Stimulated activated naive CD4-positive, alpha-beta T cell treated with Interleukin-2 at 50 U/mL for 16 hours (primary cell): ENCODE measurements at regions not wholly inside any gene's neighbourhood (a gene's known extent, or its start where the extent isn't known, plus 50 kb on each side); places are given as distances from the start of the nearest gene placed in this dataset.

ENCODE experiments used
- DNase-seq: peaks from one replicate; lab custom pipeline; 2025; lab: John Stamatoyannopoulos, UW

GRCh38 chr14:37894463-37894862, 299.0 kb downstream of the TTC6 start:
- DNase-seq: no peak

- no peak for DNase-seq
Measured at GRCh38 chr14:37899365-37899764, 303.9 kb downstream of the TTC6 start.

DNA sequence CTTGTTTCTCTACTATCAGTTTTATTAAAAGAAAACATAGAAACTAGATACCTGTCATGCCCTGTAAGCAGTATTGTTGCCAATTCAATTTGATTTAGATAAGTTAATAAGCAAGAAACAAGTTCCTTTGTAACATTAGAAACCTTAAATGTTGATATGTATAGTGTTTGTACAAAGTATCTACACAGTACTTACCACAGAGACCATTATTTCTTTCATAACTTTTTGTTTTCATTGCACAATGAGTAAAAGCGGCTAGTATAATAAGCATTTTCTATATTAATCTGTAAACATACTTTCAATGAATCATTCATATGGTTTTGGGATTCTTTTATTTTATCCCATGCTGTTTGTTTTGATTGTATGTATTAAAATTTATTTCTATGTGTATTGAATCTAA, 305.1 kb downstream of the TTC6 start:
- no peak for DNase-seq

GRCh38 chr14:37901978-37902377, 305.7 kb upstream of the SSTR1 start:
- no peak for DNase-seq

DNA sequence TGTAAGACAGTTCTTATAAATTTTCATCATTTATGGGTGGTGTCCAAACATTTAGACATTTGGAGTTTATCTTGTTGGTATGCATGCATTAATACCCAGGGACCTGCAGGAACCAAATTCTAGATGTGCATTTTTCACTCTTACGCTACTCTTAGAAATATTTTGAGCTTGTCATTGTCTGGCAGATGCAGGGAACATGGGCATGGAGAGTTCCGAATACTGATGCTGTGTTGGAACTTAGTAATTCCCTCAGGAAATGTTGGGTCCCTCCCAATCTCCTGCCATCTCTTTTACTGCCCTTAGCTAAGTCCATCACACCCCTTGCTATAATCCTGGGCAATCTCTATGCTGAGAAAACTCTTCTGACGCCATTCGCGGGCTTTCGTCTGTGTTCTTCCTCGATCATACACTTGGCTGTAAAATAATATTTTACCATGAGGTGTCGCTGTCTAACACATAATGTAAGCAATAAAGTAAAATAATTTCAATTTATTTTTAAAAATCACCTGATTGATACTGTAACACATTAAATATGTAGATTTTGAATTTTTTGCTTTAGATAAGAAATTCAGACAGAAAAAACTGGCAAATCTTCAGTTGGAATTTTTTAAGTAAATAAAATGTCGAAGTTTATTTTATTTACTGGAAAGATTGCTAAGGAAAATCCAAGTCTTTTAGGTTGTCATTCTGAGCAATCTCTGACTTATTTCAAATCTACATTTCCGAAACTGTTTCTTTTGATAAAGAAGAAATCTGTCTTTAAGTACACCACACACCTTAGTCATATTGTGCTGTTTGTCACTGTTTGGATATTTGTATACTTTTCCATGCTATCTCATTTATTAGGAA, 304.1 kb upstream of the SSTR1 start:
- no peak for DNase-seq

DNA sequence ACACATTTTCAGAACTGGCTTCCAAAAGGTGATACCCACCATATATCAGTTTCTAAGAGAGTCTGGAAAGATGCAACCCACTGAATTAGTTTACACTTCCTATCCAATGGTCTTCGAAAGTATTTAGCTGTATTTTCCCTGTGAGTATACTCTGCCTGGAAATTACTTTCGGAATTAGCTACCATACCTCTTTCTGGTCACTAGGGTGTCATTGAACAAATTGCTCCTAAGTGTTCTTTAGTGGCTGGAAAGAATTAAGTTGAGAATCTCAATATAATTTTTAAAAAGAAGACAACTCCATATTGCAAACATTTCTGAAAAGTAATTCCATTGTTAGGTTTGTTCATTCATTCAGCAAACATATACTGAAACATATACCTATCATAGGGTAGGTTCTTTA, 283.1 kb upstream of the SSTR1 start:
- DNase-seq: no peak

DNA sequence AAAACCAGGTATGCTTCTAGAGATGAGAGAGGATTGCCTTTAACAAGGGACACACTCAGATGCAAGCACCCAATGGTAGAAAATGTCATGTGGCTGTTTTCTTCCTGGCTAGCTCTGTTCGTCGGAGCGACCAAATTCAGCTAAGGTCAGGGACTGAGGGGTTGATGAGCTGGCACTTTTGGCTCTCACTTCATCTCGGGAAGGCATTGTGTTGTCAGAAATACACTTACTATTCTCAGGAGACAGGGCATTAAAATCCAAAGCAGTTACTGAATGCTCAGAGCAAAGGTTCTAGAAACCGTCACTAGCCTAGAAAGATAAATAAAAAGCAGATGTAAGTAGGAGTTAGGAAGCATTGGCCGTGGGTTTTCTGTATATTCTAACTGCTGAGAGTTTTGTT, 275.7 kb upstream of the SSTR1 start:
- DNase-seq: no peak

DNA sequence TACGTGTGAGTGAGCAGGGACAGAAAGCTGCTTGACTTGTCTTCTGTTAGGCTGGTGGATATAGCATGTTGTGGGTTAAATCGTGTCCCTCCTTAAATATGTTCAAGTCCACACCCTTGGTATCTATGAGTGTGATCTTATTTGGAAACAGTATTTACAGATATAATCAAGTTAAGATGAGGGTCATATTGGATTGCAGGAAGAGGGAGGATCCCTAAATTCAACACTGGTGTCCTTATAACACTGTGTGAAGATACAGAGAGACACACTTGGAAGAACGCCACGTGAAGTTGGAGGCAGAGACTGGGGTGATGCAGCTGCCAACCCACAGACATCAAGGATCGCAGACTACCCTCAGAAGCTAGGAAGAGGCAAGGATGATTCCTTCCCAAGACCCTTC, 275.2 kb upstream of the SSTR1 start:
- no peak for DNase-seq

- DNase-seq: no peak
Measured at GRCh38 chr14:37936971-37937370, 270.7 kb upstream of the SSTR1 start.

DNA sequence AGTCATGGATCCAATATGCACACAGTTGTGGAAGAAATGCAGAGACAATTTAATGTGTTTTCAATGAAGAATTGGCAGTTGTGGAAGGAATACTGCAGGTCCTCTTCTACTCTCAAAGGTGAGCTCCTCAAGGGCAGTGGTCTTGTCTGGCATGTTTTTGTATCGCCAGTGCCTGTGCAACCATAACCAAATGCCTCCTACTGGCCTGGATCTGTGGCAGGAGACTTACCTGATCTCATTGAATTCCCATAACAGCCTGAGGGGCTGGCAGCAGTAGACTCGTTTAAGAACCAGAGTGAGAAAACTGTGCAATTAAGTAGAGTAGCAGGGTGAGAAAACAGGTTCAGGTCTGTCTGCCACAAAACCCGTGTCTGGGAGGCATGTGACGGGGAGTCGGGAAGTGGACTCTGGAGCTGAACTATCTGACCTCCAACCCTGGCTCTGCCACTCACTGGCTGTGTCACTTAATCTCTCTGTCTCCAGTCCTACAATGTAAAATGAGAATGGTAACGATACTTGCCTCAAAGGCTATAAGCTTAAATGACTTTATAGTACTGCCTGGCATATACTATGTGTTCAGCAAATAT, 268.2 kb upstream of the SSTR1 start:
- DNase-seq: no peak

DNA sequence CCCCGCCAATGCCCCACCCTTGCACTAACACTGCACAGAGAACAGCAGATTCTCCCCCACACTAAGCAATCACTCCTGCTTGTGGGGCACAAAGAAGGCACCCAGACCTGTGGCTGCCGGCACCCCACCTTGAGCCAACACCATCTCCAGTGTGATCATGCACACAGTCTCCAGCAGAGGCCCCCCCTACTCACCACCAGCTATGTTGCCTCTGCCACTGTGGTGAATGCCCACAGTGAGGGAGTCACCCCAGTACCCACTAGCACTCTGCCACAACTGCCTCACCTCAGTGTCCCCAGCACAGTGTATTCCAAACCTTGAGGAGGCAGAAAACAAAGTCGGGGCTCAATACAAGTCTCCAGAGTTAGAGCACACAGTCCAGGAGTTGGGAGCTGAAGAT, 261.7 kb upstream of the SSTR1 start:
- DNase-seq: no peak

GRCh38 chr14:37946819-37947218, 260.9 kb upstream of the SSTR1 start:
- no peak for DNase-seq

- DNase-seq: no peak
Measured at GRCh38 chr14:37948266-37948665, 259.4 kb upstream of the SSTR1 start.

- no peak for DNase-seq
Measured at GRCh38 chr14:37968664-37969240, 239.0 kb upstream of the SSTR1 start.

DNA sequence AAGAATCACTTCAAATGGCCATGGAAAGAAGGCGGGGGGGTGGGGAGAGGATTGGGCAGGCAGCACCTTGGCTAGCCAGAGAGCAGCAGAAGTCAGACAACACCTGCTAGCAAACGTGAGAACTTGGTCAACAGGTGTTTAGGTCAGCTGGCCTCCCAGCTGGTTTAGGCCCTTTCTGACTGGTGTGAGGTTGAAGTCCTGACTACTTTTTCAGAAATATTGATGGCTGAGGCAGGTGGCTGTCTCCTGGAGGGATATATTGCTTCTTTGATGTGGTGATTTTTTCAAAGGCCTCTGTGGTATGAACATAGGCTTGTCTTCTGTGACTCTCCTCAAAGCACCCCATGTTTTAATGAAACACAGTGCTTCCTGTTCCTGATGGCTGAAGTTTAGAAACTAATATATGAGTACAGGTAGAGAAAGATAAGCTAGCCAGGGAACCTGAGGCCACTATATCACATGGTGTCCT, 238.2 kb upstream of the SSTR1 start:
- no peak for DNase-seq

- no peak for DNase-seq
Measured at GRCh38 chr14:37970696-37971095, 237.0 kb upstream of the SSTR1 start.

DNA sequence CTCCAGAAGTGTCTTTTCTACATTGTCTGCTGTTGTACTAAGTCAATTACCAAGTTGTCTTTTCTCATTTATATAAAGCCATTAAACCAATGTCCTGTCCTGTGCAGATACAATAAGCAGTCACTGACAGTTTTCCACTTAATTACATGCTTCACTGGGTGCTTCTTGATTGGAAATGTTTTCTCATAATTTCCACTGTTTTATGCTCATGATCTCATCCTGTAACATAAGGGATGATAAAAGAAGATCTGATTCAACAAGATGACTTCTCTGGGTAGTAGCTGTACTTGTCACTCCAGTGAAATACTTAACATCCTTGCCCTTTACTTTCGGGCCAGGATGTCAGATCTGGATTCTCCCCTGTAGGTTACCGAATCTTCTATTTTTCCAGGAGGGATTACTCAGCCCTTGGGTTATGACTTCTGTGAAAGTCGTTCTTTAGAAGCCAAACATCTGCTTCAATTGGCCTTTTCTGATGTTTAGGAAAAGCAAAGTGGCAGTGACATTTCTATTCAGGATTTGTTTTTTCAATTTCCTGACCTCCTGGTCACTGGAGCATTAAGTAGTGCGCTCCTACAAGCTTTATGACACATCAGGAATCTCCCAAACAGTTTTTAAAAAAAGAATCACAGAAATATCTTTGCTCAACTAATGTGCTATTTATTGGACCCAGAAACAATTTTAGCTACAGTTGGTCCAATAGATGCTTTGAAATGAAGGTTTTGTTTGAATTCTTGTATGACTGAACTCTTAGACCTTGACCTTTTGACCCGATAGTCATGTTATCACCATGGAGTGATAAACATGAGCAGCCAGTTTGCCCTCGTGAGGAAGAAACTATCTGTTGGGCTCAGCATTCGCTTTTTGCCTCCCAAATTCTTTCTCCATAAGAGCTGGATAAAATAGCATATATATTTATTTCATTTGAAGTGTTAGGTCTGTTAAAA, 234.5 kb upstream of the SSTR1 start:
- DNase-seq: no peak

GRCh38 chr14:37974421-37974820, 233.3 kb upstream of the SSTR1 start:
- no peak for DNase-seq

DNA sequence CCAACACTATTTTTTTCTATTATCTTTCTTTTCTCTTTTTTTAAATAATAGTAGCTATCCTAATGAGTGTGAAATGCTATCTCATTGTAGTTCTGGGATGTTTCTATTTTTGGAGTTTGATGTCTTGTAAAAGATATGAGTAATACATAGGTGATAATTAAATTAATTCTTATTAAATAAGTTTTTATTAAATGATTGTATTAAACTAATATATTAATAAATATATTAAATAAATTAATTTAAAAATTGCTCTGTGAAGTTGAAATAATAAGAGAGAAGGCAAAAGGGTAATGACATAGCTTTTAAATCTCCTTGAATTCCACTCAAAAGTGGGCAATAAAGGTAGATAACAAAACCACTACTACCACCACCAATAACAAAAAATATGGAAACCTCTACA, 230.2 kb upstream of the SSTR1 start:
- DNase-seq: no peak

DNA sequence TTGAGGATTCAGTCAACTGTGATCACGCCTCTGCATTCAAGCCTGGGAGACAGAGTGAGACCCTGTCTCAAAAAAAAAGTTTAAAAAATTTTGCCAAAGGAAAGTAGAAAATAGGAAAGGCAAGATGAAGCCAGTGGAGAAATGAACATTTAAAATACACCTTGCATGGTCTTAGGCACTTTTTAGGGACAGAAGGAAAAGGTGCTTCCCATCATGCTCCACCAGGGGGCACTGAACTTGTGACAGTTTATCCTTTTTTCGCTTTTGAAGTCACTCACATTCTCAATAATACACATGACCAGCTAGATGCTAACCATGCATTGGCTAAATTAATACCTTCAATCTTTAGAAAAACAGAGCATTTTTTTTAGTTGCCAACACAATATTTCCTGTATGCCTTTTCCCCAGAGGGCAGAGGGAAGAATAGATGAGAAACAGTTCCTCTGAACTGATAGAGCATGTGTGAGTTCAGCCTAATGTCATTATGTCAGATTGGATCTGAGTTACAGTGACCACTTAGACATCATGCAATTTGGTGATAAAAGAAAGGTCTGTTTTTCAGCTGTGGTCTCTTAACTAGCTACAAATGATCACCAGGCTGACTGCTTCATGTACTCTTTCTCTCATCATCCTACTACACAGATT, 221.8 kb upstream of the SSTR1 start:
- peak; percentile 7 for DNase-seq

DNA sequence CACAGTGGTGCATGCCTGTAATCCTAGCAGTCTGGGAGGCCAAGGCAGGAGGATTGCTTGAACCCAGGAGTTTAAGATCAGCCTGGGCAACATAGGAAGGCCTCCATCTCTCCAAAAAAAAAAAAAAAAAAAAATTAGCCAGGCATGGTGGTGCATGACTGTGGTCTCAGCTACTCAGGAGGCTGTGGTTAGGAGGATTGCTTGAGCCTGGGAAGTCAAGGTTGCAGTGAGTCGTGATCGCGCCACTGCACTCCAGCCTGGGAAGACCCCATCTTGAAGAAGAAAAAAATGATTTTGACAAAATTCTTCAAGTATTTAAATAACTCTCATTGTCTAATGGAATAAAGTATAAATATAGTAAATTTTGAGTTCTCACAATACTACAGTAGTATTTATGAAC, 219.2 kb upstream of the SSTR1 start:
- DNase-seq: no peak

DNA sequence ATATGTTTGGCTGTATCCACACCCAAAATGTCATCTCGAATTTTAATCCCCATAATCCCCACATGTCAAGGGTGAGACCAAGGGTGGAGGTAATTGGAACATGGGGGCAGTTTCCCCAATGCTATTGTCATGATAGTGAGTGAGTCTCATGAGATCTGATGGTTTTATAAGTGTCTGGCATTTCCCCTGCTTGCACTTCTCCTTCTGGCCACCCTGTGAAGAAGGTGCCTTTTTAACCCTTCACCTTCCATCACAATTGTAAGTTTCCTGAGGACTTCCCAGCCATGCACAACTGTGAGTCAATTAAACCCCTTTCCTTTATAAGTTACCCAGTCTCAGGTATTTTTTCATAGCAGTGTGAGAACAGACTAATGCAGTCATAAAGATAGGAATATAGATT, 216.7 kb upstream of the SSTR1 start:
- no peak for DNase-seq
